ENCODE measurements at regions not wholly inside any gene's neighbourhood (a gene's known extent, or its start where the extent isn't known, plus 50 kb on each side); places are given as distances from the start of the nearest gene placed in this dataset.
"Not testable (repeated sequence)": the region's sequence is repeated elsewhere in the genome, so short reads cannot be mapped to it uniquely, and the experiment has no call there.

DNA sequence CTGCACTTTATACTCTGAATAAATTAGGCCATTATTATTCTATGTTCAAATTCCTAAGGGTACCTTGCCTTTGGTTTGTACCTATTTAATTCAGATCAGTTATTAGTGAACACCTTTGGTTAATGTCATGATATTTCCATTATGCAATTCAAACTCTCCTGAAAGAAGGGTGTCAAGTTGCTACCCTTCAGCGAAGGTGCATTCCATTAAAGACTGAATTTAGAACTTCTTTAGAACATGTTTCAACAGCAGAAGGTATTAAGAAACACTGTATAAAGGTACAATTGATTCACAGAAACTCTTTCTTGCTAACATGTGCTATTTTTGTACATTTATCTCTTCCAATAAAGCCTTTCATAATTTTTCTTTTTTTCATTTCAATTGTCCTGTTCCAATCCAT lies 1545.4 kb upstream of the PCDH10 start:
- Histone ChIP-seq H3K4me3 (ENCODE audit: low read depth, low read length) (no peak overlapping the region), H3K9ac (ENCODE audit: low read depth, low read length) (no peak overlapping the region), H3K9me3 (ENCODE audit: control insufficient read depth, insufficient read depth, low read length) (no peaks in the 10 kb centered on the region), H3K36me3 (ENCODE audit: control insufficient read depth, insufficient read depth, low read length) (no peaks in the 10 kb centered on the region), H3K4me1 (ENCODE audit: control insufficient read depth, insufficient read depth, low read length) (no peaks in the 10 kb centered on the region), H3K27me3 (ENCODE audit: control insufficient read depth, insufficient read depth, low read length) (no peaks in the 10 kb centered on the region)

DNA sequence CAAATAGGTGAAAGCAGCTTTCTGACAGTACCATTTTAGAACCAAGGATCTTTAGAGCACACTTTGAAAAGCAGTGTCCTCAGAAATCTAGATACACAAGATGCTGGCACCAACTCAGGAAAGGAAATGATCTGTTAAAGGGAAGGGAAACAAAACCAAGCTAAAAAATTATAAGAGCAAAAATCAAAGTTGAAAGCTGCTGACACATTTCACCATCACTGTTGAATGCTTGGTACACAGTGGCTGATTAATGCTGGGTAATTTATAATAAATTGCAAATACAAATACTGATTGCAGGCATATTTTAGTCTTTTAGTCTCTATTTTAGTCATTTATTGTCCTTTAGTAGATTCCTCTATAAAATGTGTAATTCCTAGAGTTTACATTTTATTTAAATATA lies 1540.1 kb upstream of the PCDH10 start:
- Histone ChIP-seq H3K9me3 (ENCODE audit: control insufficient read depth, insufficient read depth, low read length) (no peaks in the 10 kb centered on the region), H3K4me3 (ENCODE audit: low read depth, low read length) (no peak overlapping the region), H3K9ac (ENCODE audit: low read depth, low read length) (no peak overlapping the region), H3K36me3 (ENCODE audit: control insufficient read depth, insufficient read depth, low read length) (no peaks in the 10 kb centered on the region), H3K4me1 (ENCODE audit: control insufficient read depth, insufficient read depth, low read length) (no peaks in the 10 kb centered on the region), H3K27me3 (ENCODE audit: control insufficient read depth, insufficient read depth, low read length) (no peaks in the 10 kb centered on the region)

DNA sequence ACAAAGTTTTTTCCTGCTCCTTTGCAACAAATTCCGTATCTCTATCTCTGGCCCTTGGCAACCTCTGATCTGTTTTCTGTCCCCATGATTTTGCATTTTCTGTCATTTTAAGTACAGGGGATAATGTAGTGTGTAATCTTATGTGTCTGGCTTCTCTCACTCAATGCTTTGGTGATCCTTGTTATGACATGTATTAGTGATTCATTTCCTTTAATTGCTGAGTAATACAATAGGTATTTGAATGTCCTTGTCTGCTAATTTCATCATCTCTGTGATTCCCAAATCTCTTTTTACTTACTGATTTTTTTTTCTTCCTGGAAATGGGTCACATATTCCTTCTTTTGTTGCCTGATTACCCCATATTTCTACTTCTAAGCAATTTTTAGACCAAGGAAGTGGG lies 1538.6 kb upstream of the PCDH10 start:
- H3K9me3 ChIP-seq (ENCODE audit: control insufficient read depth, insufficient read depth, low read length); H3K4me1 ChIP-seq (ENCODE audit: control insufficient read depth, insufficient read depth, low read length); H3K27me3 ChIP-seq (ENCODE audit: control insufficient read depth, insufficient read depth, low read length); H3K4me3 ChIP-seq (ENCODE audit: low read depth, low read length); H3K36me3 ChIP-seq (ENCODE audit: control insufficient read depth, insufficient read depth, low read length); H3K9ac ChIP-seq (ENCODE audit: low read depth, low read length): not testable (repeated sequence)

DNA sequence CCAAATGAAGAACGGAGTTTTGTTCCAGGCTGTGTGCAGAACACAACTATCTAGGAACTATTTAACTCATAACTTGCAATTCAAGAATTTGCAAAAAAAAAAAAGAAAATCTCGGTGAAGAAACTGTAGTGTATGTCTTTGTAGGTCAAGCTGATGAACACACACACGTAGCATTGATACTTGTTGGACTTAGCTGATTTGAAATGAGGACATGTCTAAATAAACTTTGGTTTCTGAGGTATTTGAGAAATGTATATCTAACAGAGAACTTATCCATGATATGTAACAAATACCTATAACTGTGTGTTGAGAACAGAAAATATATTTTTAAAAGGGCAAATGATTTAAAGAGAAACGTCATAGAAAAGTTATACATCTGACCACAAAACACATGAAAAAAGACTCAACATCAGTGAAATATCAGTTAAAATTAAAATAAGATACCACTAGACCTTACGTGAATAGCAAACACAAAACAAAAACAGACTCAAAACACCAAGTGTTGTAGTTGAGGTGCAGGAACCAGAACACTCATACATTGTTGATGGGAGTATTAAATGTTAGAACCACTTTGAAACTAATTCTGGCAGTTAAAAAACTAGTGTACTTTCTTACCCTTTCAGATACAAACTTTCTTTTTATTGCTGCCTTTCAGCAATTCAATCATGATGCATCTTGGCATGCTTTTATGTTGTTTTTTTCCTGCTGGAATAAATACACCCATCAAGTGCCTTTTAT lies 1535.8 kb upstream of the PCDH10 start:
- no peak overlapping the region for H3K9ac ChIP-seq (ENCODE audit: low read depth, low read length)
- H3K9me3 ChIP-seq (ENCODE audit: control insufficient read depth, insufficient read depth, low read length), result no peaks in the 10 kb centered on the region
- no peak overlapping the region for H3K4me3 ChIP-seq (ENCODE audit: low read depth, low read length)
- H3K4me1 ChIP-seq (ENCODE audit: control insufficient read depth, insufficient read depth, low read length), result no peaks in the 10 kb centered on the region
- no peaks in the 10 kb centered on the region for H3K27me3 ChIP-seq (ENCODE audit: control insufficient read depth, insufficient read depth, low read length)
- H3K36me3 ChIP-seq (ENCODE audit: control insufficient read depth, insufficient read depth, low read length), result no peaks in the 10 kb centered on the region

DNA sequence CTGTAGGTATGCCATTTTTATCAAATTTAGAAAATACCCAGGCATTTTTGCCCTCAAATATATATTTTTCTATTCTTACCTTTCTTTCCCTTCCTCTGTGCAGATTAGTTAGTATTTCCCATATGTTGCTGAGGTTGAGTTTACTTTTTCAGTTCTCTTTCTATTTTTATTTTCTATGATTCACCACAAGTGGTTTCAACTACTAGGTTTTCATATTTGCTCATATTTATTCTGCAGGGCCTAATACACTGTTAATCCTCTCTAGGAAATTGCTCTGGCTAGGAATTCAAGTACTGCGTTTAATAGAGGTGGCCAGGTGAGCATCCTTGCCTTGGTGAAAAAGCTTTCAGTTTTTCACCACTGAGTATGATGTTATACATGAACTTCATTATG lies 1535.3 kb upstream of the PCDH10 start:
- Histone ChIP-seq H3K4me1 (ENCODE audit: control insufficient read depth, insufficient read depth, low read length) (no peaks in the 10 kb centered on the region), H3K36me3 (ENCODE audit: control insufficient read depth, insufficient read depth, low read length) (no peaks in the 10 kb centered on the region)

DNA sequence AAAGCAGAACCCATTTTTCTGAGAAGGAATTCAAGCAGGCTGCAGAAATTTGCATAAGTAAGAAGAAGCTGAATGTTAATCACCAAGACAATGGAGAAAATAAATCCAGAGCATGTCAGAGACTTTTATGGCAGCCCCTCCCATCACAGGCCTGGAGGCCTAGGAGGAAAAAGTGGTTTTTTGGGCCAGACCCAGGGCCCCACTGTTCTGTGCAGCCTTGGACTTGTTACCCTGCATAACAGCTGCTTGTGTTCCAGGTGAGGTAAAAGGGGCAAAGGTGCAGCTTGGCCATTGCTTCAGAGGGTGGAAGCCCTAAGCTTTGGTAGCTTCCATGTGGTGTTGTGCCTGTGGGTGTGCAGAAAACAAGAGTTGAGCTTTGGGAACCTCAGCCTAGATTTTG lies 1516.2 kb upstream of the PCDH10 start:
- Histone ChIP-seq H3K27me3 (ENCODE audit: control insufficient read depth, insufficient read depth, low read length) (no peaks in the 10 kb centered on the region), H3K4me3 (ENCODE audit: low read depth, low read length) (no peak overlapping the region), H3K9ac (ENCODE audit: low read depth, low read length) (no peak overlapping the region), H3K36me3 (ENCODE audit: control insufficient read depth, insufficient read depth, low read length) (no peaks in the 10 kb centered on the region), H3K4me1 (ENCODE audit: control insufficient read depth, insufficient read depth, low read length) (no peaks in the 10 kb centered on the region), H3K9me3 (ENCODE audit: control insufficient read depth, insufficient read depth, low read length) (peaks cover 5% of the 10 kb centered on the region)

More for the DNA sequence above, 1535.3 kb upstream of the PCDH10 start:
- no peak overlapping the region for H3K9ac ChIP-seq (ENCODE audit: low read depth, low read length)
- H3K4me3 ChIP-seq (ENCODE audit: low read depth, low read length), result no peak overlapping the region
- H3K9me3 ChIP-seq (ENCODE audit: control insufficient read depth, insufficient read depth, low read length), result no peaks in the 10 kb centered on the region
- no peaks in the 10 kb centered on the region for H3K27me3 ChIP-seq (ENCODE audit: control insufficient read depth, insufficient read depth, low read length)

DNA sequence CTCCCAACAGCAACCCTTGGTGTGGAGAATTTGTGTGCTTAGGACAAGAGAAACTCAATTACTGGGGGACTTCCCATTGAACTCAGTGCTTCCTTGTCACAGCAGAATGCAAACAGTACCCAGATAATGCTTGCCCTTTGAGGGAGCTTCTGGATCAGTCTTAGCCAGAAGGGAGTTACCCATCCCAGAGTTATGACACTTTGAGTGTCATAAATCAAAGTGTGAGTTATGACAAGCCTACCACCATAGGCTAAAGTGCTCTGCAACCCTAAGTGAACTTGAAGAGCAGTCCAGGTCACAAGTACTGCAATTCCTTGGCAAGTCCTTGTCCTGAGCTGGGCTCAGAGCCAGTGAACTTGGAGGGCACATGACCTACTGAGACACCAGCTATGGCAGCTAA lies 1513.9 kb upstream of the PCDH10 start:
- H3K27me3 ChIP-seq (ENCODE audit: control insufficient read depth, insufficient read depth, low read length), result no peaks in the 10 kb centered on the region

GRCh38 chr4:131638781-131639180 lies 1510.3 kb upstream of the PCDH10 start:
- H3K27me3 ChIP-seq (ENCODE audit: control insufficient read depth, insufficient read depth, low read length), result no peaks in the 10 kb centered on the region
- H3K9me3 ChIP-seq (ENCODE audit: control insufficient read depth, insufficient read depth, low read length), result peaks cover 5% of the 10 kb centered on the region
- no peak overlapping the region for H3K9ac ChIP-seq (ENCODE audit: low read depth, low read length)
- H3K36me3 ChIP-seq (ENCODE audit: control insufficient read depth, insufficient read depth, low read length), result no peaks in the 10 kb centered on the region
- no peak overlapping the region for H3K4me3 ChIP-seq (ENCODE audit: low read depth, low read length)
- H3K4me1 ChIP-seq (ENCODE audit: control insufficient read depth, insufficient read depth, low read length), result no peaks in the 10 kb centered on the region

More for the DNA sequence above, 1513.9 kb upstream of the PCDH10 start:
- Histone ChIP-seq H3K4me1 (ENCODE audit: control insufficient read depth, insufficient read depth, low read length) (no peaks in the 10 kb centered on the region), H3K9ac (ENCODE audit: low read depth, low read length) (no peak overlapping the region), H3K36me3 (ENCODE audit: control insufficient read depth, insufficient read depth, low read length) (no peaks in the 10 kb centered on the region), H3K4me3 (ENCODE audit: low read depth, low read length) (no peak overlapping the region), H3K9me3 (ENCODE audit: control insufficient read depth, insufficient read depth, low read length) (peaks cover 5% of the 10 kb centered on the region)

DNA sequence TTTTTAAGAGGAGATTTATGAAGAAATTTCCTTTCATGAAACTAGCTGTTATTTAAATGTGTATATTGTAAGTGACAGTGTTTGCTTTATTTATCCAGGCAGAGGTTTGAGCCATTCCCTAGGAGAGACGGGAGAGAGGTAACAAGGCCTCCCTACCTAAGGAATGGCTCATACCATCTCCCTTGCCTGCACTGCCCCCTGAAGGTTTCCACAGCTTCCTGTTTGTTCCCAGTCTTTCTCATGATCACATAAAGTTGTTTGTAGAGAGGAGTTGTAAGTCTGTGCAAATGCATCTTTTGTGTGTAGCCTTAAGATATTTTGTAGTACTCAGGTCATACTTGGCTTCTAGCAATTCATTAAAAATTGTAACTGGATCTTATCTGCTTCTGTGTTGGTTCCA lies 1504.5 kb upstream of the PCDH10 start:
- no peak overlapping the region for H3K9ac ChIP-seq (ENCODE audit: low read depth, low read length)
- no peaks in the 10 kb centered on the region for H3K9me3 ChIP-seq (ENCODE audit: control insufficient read depth, insufficient read depth, low read length)
- H3K4me3 ChIP-seq (ENCODE audit: low read depth, low read length), result no peak overlapping the region
- no peaks in the 10 kb centered on the region for H3K27me3 ChIP-seq (ENCODE audit: control insufficient read depth, insufficient read depth, low read length)
- no peaks in the 10 kb centered on the region for H3K4me1 ChIP-seq (ENCODE audit: control insufficient read depth, insufficient read depth, low read length)
- no peaks in the 10 kb centered on the region for H3K36me3 ChIP-seq (ENCODE audit: control insufficient read depth, insufficient read depth, low read length)

- Histone ChIP-seq H3K4me3 (ENCODE audit: low read depth, low read length) (no peak overlapping the region), H3K27me3 (ENCODE audit: control insufficient read depth, insufficient read depth, low read length) (no peaks in the 10 kb centered on the region), H3K9ac (ENCODE audit: low read depth, low read length) (no peak overlapping the region), H3K4me1 (ENCODE audit: control insufficient read depth, insufficient read depth, low read length) (no peaks in the 10 kb centered on the region), H3K36me3 (ENCODE audit: control insufficient read depth, insufficient read depth, low read length) (no peaks in the 10 kb centered on the region), H3K9me3 (ENCODE audit: control insufficient read depth, insufficient read depth, low read length) (no peaks in the 10 kb centered on the region)
Observed at GRCh38 chr4:131649227-131649626, 1499.9 kb upstream of the PCDH10 start.

GRCh38 chr4:131650951-131651350 lies 1498.1 kb upstream of the PCDH10 start:
- Histone ChIP-seq H3K27me3 (ENCODE audit: control insufficient read depth, insufficient read depth, low read length) (no peaks in the 10 kb centered on the region), H3K9ac (ENCODE audit: low read depth, low read length) (no peak overlapping the region), H3K36me3 (ENCODE audit: control insufficient read depth, insufficient read depth, low read length) (no peaks in the 10 kb centered on the region), H3K4me3 (ENCODE audit: low read depth, low read length) (no peak overlapping the region), H3K4me1 (ENCODE audit: control insufficient read depth, insufficient read depth, low read length) (no peaks in the 10 kb centered on the region), H3K9me3 (ENCODE audit: control insufficient read depth, insufficient read depth, low read length) (no peaks in the 10 kb centered on the region)

- H3K4me1 ChIP-seq (ENCODE audit: control insufficient read depth, insufficient read depth, low read length); H3K36me3 ChIP-seq (ENCODE audit: control insufficient read depth, insufficient read depth, low read length); H3K4me3 ChIP-seq (ENCODE audit: low read depth, low read length); H3K9me3 ChIP-seq (ENCODE audit: control insufficient read depth, insufficient read depth, low read length); H3K27me3 ChIP-seq (ENCODE audit: control insufficient read depth, insufficient read depth, low read length); H3K9ac ChIP-seq (ENCODE audit: low read depth, low read length): not testable (repeated sequence)
Observed at GRCh38 chr4:131683314-131683713, 1465.8 kb upstream of the PCDH10 start.

Measured in iPS-15b (cell line).